ENCODE measurements at regions not wholly inside any gene's neighbourhood (a gene's known extent, or its start where the extent isn't known, plus 50 kb on each side); places are given as distances from the start of the nearest gene placed in this dataset.

DNA sequence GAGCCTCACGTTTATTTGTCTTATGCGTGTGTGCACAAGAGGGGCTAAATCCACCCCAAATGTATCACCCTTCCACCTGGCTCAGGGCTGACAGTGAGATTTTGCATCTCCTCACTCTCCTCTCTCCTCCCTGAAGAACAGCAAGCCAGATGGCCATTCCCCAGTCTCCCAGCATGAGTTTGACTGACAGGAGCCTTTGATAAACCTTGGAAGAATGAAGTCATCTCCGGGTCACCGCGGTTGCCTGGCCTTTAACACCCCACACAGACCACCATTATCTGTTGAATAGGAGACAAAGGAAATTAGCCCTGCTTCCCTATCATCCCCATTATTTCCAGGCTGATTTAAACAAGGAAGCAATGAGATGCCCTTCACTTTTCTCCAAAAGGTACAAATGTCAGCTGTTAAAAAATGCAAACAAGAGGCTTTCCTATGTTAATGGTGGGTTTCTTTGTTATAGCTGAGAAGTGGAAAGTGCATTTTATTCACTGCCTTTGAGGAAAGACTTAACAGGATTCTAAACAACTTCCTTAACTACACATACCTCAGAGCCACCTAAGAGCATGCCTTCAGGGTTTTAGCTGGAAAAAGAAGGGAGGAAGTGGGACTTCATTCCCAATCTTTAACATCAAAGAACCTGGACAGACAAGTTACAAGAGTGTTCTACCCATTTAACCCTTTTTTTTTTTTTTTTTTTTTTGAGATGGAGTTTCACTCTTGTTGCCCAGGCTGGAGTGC, 524.8 kb upstream of the ID4 start:
- no TSS peak for BruUV-seq (replicated peaks)
- H3K27ac ChIP-seq: no peak overlapping the region

DNA sequence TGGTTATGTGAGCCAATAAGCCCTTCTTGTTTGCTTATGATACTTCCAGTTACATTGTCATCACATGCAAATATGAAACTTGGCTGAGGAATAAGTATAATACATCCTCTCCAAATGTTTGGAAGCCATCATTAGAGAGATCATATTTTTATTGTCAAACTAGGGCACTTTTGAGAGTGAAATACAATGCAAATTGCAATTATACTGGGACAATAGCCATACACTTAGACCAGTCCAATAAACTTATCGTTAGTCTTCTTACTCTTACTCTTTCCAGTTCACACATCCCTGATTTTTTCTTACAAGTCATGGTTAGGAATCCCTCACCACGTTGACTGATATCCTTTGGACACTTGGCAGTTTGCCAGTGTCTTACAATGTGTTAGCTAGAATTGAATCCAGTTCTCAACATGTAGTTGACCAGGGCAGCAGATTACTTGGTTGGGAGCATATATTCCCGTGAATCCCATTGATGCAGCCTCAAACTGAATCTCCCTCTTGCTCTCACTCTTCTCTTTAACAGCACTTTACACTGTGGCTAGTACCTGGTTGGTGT, 519.7 kb upstream of the ID4 start:
- no peak overlapping the region for H3K4me2 ChIP-seq
- intact Hi-C loops (cut with micrococcal nuclease; ENCODE audit: unreplicated experiment): no loop called here
- H3K36me3 ChIP-seq (ENCODE audit: low read depth): no peaks in the 10 kb centered on the region
- H3K4me3 ChIP-seq: no peak overlapping the region
- H3K27me3 ChIP-seq (ENCODE audit: insufficient read depth, low read depth): no peaks in the 10 kb centered on the region
- no peaks in the 10 kb centered on the region for H3K4me1 ChIP-seq (replicated peaks; ENCODE audit: insufficient read depth)
- no peak for DNase-seq
- BruUV-seq (replicated peaks): no TSS peak
- ChIA-PET CTCF (no interaction called here), POLR2A (ENCODE audit: unreplicated experiment) (no interaction called here)
- no peaks in the 10 kb centered on the region for H3K9me3 ChIP-seq (ENCODE audit: insufficient read depth, low read depth)
- H3K9me2 ChIP-seq (ENCODE audit: insufficient read depth): no peaks in the 10 kb centered on the region
- H4K20me1 ChIP-seq (ENCODE audit: insufficient read depth): no peaks in the 10 kb centered on the region
- TF ChIP-seq, protein P1, sequence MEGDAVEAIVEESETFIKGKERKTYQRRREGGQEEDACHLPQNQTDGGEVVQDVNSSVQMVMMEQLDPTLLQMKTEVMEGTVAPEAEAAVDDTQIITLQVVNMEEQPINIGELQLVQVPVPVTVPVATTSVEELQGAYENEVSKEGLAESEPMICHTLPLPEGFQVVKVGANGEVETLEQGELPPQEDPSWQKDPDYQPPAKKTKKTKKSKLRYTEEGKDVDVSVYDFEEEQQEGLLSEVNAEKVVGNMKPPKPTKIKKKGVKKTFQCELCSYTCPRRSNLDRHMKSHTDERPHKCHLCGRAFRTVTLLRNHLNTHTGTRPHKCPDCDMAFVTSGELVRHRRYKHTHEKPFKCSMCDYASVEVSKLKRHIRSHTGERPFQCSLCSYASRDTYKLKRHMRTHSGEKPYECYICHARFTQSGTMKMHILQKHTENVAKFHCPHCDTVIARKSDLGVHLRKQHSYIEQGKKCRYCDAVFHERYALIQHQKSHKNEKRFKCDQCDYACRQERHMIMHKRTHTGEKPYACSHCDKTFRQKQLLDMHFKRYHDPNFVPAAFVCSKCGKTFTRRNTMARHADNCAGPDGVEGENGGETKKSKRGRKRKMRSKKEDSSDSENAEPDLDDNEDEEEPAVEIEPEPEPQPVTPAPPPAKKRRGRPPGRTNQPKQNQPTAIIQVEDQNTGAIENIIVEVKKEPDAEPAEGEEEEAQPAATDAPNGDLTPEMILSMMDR (conservative IDR thresholded peaks at IDR 0.05): no peak
- no peak for TF ChIP-seq EZH2 (IDR thresholded peaks at IDR 0.05; ENCODE audit: low read depth)
- no peaks in the 10 kb centered on the region for H3K79me2 ChIP-seq (ENCODE audit: low read depth)
- H3K27ac ChIP-seq: no peak overlapping the region
- no peak overlapping the region for H2AFZ ChIP-seq
- no peaks in the 10 kb centered on the region for H3F3A ChIP-seq (ENCODE audit: insufficient read depth, low read depth)

More for the DNA sequence above, 524.8 kb upstream of the ID4 start:
- no peak for TF ChIP-seq EZH2 (IDR thresholded peaks at IDR 0.05; ENCODE audit: low read depth)
- TF ChIP-seq, protein P1 (conservative IDR thresholded peaks at IDR 0.05): no peak
- Histone ChIP-seq H3K4me2 (no peak overlapping the region), H2AFZ (no peak overlapping the region), H3K79me2 (ENCODE audit: low read depth) (no peaks in the 10 kb centered on the region), H4K20me1 (ENCODE audit: insufficient read depth) (no peaks in the 10 kb centered on the region), H3K9me2 (ENCODE audit: insufficient read depth) (no peaks in the 10 kb centered on the region), H3K4me1 (replicated peaks; ENCODE audit: insufficient read depth) (no peaks in the 10 kb centered on the region), H3K27me3 (ENCODE audit: insufficient read depth, low read depth) (no peaks in the 10 kb centered on the region), H3F3A (ENCODE audit: insufficient read depth, low read depth) (no peaks in the 10 kb centered on the region), H3K4me3 (no peak overlapping the region), H3K36me3 (ENCODE audit: low read depth) (no peaks in the 10 kb centered on the region), H3K9me3 (ENCODE audit: insufficient read depth, low read depth) (no peaks in the 10 kb centered on the region)
- intact Hi-C loops (cut with micrococcal nuclease; ENCODE audit: unreplicated experiment): no loop called here
- ChIA-PET CTCF (no interaction called here), POLR2A (ENCODE audit: unreplicated experiment) (no interaction called here)
- no peak for DNase-seq

DNA sequence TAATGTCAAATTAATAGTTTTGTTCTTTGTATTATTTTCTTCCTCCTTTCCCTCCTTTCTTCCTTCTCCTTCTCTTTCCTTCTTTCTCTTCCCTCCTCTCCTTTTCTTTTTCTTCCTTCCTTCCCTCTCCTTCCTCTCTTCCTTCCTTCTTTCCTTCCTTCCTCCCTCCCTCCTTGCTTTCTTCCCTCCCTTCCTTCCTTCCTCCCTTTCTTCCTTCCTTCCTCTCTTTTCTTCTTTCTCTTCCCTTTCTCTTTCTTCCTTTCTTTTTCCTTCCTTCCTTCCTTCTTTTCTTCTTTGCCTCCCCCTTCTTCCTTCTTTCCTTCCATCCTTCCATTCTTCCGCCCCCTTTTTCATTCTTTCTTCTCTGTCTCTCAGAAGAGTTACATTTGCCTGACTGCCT, 518.2 kb upstream of the ID4 start:
- Histone ChIP-seq H3K4me2 (no peak overlapping the region), H3K36me3 (ENCODE audit: low read depth) (no peaks in the 10 kb centered on the region), H3K27ac (no peak overlapping the region), H3K4me3 (no peak overlapping the region), H4K20me1 (ENCODE audit: insufficient read depth) (no peaks in the 10 kb centered on the region), H2AFZ (no peak overlapping the region), H3K9me2 (ENCODE audit: insufficient read depth) (no peaks in the 10 kb centered on the region), H3K4me1 (replicated peaks; ENCODE audit: insufficient read depth) (no peaks in the 10 kb centered on the region), H3K9me3 (ENCODE audit: insufficient read depth, low read depth) (no peaks in the 10 kb centered on the region), H3K27me3 (ENCODE audit: insufficient read depth, low read depth) (no peaks in the 10 kb centered on the region), H3F3A (ENCODE audit: insufficient read depth, low read depth) (no peaks in the 10 kb centered on the region), H3K79me2 (ENCODE audit: low read depth) (no peaks in the 10 kb centered on the region)
- intact Hi-C loops (cut with micrococcal nuclease; ENCODE audit: unreplicated experiment): no loop called here
- CTCF ChIA-PET: no interaction called here
- no TSS peak for BruUV-seq (replicated peaks)
- TF ChIP-seq, protein P1 (conservative IDR thresholded peaks at IDR 0.05): no peak
- no peak for TF ChIP-seq EZH2 (IDR thresholded peaks at IDR 0.05; ENCODE audit: low read depth)
- POLR2A ChIA-PET (ENCODE audit: unreplicated experiment): no interaction called here
- DNase-seq: no peak

Data from PC-9 (cell line).